LHCN-M2 (cell line): ENCODE measurements at regions not wholly inside any gene's neighbourhood (a gene's known extent, or its start where the extent isn't known, plus 50 kb on each side); places are given as distances from the start of the nearest gene placed in this dataset.
"Not testable (repeated sequence)": the region's sequence is repeated elsewhere in the genome, so short reads cannot be mapped to it uniquely, and the experiment has no call there.

ENCODE experiments used
- DNase-seq: peaks from one replicate; pipeline ENCODE4 v3.0.0-alpha.2; 2012; ENCODE audit warnings: low read depth

GRCh38 chr4:138400066-138400465 is 157.9 kb upstream of the SLC7A11 start:
- no peak for DNase-seq

GRCh38 chr4:138399081-138399480 is 156.9 kb upstream of the SLC7A11 start:
- DNase-seq: no peak

GRCh38 chr4:138398322-138398721 is 156.2 kb upstream of the SLC7A11 start:
- no peak for DNase-seq

GRCh38 chr4:138393886-138394610 is 151.9 kb upstream of the SLC7A11 start:
- DNase-seq: no peak

- DNase-seq: no peak
Observed at GRCh38 chr4:138392751-138393308, 150.7 kb upstream of the SLC7A11 start.

GRCh38 chr4:138389976-138390685 is 148.0 kb upstream of the SLC7A11 start:
- no peak for DNase-seq

GRCh38 chr4:138374947-138375346 is 132.8 kb upstream of the SLC7A11 start:
- DNase-seq: no peak

- no peak for DNase-seq
Observed at GRCh38 chr4:138367942-138368341, 125.8 kb upstream of the SLC7A11 start.

GRCh38 chr4:138352446-138352845 is 110.3 kb upstream of the SLC7A11 start:
- not testable (repeated sequence) for DNase-seq

- peak; percentile 39 for DNase-seq
Observed at GRCh38 chr4:138348055-138348454, 105.9 kb upstream of the SLC7A11 start.

GRCh38 chr4:138347561-138347960 is 105.4 kb upstream of the SLC7A11 start:
- no peak for DNase-seq

- DNase-seq: no peak
Observed at GRCh38 chr4:138344851-138345250, 102.7 kb upstream of the SLC7A11 start.

GRCh38 chr4:138344054-138344453 is 101.9 kb upstream of the SLC7A11 start:
- no peak for DNase-seq

- DNase-seq: no peak
Observed at GRCh38 chr4:138341739-138342415, 99.7 kb upstream of the SLC7A11 start.

GRCh38 chr4:138338840-138339239 is 96.7 kb upstream of the SLC7A11 start:
- no peak for DNase-seq

GRCh38 chr4:138338222-138338621 is 96.1 kb upstream of the SLC7A11 start:
- not testable (repeated sequence) for DNase-seq

GRCh38 chr4:138334346-138335016 is 92.3 kb upstream of the SLC7A11 start:
- DNase-seq: no peak

- not testable (repeated sequence) for DNase-seq
Observed at GRCh38 chr4:138332415-138332814, 90.3 kb upstream of the SLC7A11 start.

- peak; percentile 61 for DNase-seq
Observed at GRCh38 chr4:138330531-138330930, 88.4 kb upstream of the SLC7A11 start.

- no peak for DNase-seq
Observed at GRCh38 chr4:138329506-138330070, 87.4 kb upstream of the SLC7A11 start.

GRCh38 chr4:138327338-138327737 is 85.2 kb upstream of the SLC7A11 start:
- DNase-seq: no peak
